Mesothelial cell of epicardium (in vitro differentiated cells): ENCODE measurements at regions not wholly inside any gene's neighbourhood (a gene's known extent, or its start where the extent isn't known, plus 50 kb on each side); places are given as distances from the start of the nearest gene placed in this dataset.

Experiments used
- DNase-seq, 2 experiments: peaks; one replicate each; pipeline ENCODE4 v3.0.0; 2021; ENCODE audit warnings: low spot score in 2 of 2; ENCODE audit not compliant: unreplicated experiment in 2 of 2
- H3K27ac Mint-ChIP-seq: 2 replicates; pipeline ENCODE4 v1.8.0; 2021; ENCODE audit warnings: mixed read lengths
- H3K27me3 Mint-ChIP-seq: 2 replicates; pipeline ENCODE4 v1.8.0; 2021; ENCODE audit warnings: low read depth, mixed read lengths
- H3K36me3 Mint-ChIP-seq: 2 replicates; pipeline ENCODE4 v1.8.0; 2021; ENCODE audit warnings: mixed read lengths
- H3K4me1 Mint-ChIP-seq: 2 replicates; pipeline ENCODE4 v1.8.0; 2021; ENCODE audit warnings: mixed read lengths
- H3K4me3 Mint-ChIP-seq: 2 replicates; pipeline ENCODE4 v1.8.0; 2021; ENCODE audit warnings: mild to moderate bottlenecking, moderate library complexity, mixed read lengths
- H3K9me3 Mint-ChIP-seq: 2 replicates; pipeline ENCODE4 v1.8.0; 2021; ENCODE audit warnings: mixed read lengths
- CTCF ChIP-seq: fragments of 200-600 bp; sonication (generic); IDR thresholded peaks from one replicate; pipeline ENCODE4 v1.5.0; 2021; ENCODE audit warnings: antibody characterized with exemption; ENCODE audit not compliant: unreplicated experiment

GRCh38 chr4:170247596-170247995, 157.8 kb upstream of the AADAT start:
- no peak for DNase-seq
- Mint-ChIP-seq H3K36me3 (no peaks in the 10 kb centered on the region), H3K9me3 (no peaks in the 10 kb centered on the region), H3K4me3 (no peak overlapping the region), H3K27ac (peak overlapping the region; percentile 45), H3K27me3 (no peaks in the 10 kb centered on the region), H3K4me1 (peaks cover 31% of the 10 kb centered on the region)
- no peak for TF ChIP-seq CTCF

- H3K36me3 Mint-ChIP-seq = no peaks in the 10 kb centered on the region
- H3K9me3 Mint-ChIP-seq = no peaks in the 10 kb centered on the region
- TF ChIP-seq CTCF = no peak
- H3K27me3 Mint-ChIP-seq = no peaks in the 10 kb centered on the region
- no peak overlapping the region for H3K4me3 Mint-ChIP-seq
- no peak for DNase-seq
- peak overlapping the region; percentile 48 for H3K27ac Mint-ChIP-seq
- peaks cover 41% of the 10 kb centered on the region for H3K4me1 Mint-ChIP-seq
Observed at GRCh38 chr4:170243662-170244288, 154.0 kb upstream of the AADAT start.

- Mint-ChIP-seq H3K9me3 (no peaks in the 10 kb centered on the region), H3K4me3 (no peak overlapping the region), H3K27me3 (no peaks in the 10 kb centered on the region), H3K4me1 (peaks cover 32% of the 10 kb centered on the region), H3K27ac (no peak overlapping the region), H3K36me3 (no peaks in the 10 kb centered on the region)
- no peak for TF ChIP-seq CTCF
- no peak for DNase-seq
Observed at GRCh38 chr4:170242471-170242870, 152.7 kb upstream of the AADAT start.

GRCh38 chr4:170234800-170235199, 145.0 kb upstream of the AADAT start:
- H3K4me3 Mint-ChIP-seq = no peak overlapping the region
- H3K27me3 Mint-ChIP-seq = no peaks in the 10 kb centered on the region
- TF ChIP-seq CTCF = no peak
- H3K27ac Mint-ChIP-seq = no peak overlapping the region
- H3K36me3 Mint-ChIP-seq = no peaks in the 10 kb centered on the region
- peaks cover 9% of the 10 kb centered on the region for H3K4me1 Mint-ChIP-seq
- no peaks in the 10 kb centered on the region for H3K9me3 Mint-ChIP-seq
- no peak for DNase-seq

- no peak for DNase-seq
- TF ChIP-seq CTCF = no peak
- Mint-ChIP-seq H3K27me3 (peaks cover 1% of the 10 kb centered on the region), H3K36me3 (no peaks in the 10 kb centered on the region), H3K4me3 (no peak overlapping the region), H3K27ac (no peak overlapping the region), H3K4me1 (peaks cover 18% of the 10 kb centered on the region), H3K9me3 (no peaks in the 10 kb centered on the region)
Observed at GRCh38 chr4:170231377-170231776, 141.6 kb upstream of the AADAT start.

- Mint-ChIP-seq H3K9me3 (no peaks in the 10 kb centered on the region), H3K4me3 (no peak overlapping the region), H3K4me1 (peaks cover 18% of the 10 kb centered on the region), H3K27me3 (peaks cover 1% of the 10 kb centered on the region), H3K36me3 (no peaks in the 10 kb centered on the region), H3K27ac (no peak overlapping the region)
- TF ChIP-seq CTCF = no peak
- no peak for DNase-seq
Observed at GRCh38 chr4:170230242-170230641, 140.5 kb upstream of the AADAT start.
